ENCODE measurements at regions not wholly inside any gene's neighbourhood (a gene's known extent, or its start where the extent isn't known, plus 50 kb on each side); places are given as distances from the start of the nearest gene placed in this dataset.

DNA sequence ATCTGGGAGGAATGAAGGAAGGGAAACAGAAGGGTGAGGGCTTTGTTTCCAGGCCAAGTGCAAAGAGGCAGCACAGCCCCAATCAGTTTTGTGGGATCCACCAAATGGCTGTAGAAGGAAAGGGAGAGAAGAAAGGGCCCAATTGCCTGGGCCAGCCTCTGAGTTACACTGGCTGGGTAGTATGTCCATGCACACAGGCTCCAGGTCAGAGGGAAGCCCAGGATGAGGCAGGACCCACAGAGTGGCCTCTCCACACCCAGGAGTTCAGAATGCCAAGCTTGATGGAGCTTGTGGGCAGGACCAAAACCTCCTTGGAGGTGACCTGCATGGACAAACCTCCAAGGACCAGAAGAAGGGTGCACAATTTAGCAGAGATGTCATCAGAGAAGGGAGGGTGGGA, 178.2 kb upstream of the TSHZ3 start:
- H3K27ac ChIP-seq = no peak overlapping the region
- no peak for TF ChIP-seq ZFX (IDR thresholded peaks at IDR 0.05; ENCODE audit: borderline replicate concordance)
- TF ChIP-seq, protein P1, sequence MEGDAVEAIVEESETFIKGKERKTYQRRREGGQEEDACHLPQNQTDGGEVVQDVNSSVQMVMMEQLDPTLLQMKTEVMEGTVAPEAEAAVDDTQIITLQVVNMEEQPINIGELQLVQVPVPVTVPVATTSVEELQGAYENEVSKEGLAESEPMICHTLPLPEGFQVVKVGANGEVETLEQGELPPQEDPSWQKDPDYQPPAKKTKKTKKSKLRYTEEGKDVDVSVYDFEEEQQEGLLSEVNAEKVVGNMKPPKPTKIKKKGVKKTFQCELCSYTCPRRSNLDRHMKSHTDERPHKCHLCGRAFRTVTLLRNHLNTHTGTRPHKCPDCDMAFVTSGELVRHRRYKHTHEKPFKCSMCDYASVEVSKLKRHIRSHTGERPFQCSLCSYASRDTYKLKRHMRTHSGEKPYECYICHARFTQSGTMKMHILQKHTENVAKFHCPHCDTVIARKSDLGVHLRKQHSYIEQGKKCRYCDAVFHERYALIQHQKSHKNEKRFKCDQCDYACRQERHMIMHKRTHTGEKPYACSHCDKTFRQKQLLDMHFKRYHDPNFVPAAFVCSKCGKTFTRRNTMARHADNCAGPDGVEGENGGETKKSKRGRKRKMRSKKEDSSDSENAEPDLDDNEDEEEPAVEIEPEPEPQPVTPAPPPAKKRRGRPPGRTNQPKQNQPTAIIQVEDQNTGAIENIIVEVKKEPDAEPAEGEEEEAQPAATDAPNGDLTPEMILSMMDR (IDR thresholded peaks at IDR 0.05) = no peak

DNA sequence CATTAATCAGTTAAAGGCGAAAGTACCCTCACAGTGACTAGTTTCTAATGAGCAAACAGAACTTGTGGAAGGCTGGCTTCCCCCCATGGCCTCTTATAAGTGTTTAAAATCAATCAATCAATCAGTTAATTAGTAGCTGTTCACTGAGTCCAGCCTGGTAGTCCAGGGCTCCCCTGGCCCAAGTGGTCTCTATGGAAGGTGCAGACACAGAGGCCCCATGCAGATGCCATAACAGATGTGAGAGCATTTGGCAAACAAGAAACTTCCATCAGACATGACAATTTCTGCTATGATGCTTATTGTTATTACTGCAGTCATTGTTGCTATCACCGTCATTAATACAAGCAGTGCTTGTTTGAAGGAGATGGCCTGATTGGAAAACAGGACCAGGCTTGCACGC, 179.0 kb upstream of the TSHZ3 start:
- no peak overlapping the region for H3K27ac ChIP-seq
- no peak for TF ChIP-seq ZFX (IDR thresholded peaks at IDR 0.05; ENCODE audit: borderline replicate concordance)
- TF ChIP-seq, protein P1 (IDR thresholded peaks at IDR 0.05) = no peak

DNA sequence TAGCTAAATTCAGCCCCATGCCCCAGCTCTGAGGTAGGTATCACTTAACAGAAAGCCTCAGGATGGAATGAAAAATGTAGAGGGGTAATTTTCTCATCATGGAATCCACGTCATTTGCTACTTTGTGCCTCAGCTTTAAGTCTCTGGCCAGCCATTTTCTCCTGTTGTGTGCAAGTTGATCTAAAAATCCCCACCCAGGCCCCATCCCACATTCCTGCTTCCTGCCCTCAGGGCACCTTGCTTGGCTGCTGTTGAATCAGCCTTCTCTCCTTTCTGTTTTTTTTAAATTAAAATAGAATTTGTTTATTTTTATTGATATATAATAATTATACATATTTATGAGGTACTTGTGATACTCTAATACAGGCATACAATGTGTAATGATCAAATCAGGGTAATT, 179.9 kb upstream of the TSHZ3 start:
- TF ChIP-seq, protein P1 (IDR thresholded peaks at IDR 0.05) = no peak
- TF ChIP-seq ZFX (IDR thresholded peaks at IDR 0.05; ENCODE audit: borderline replicate concordance) = no peak
- no peak overlapping the region for H3K27ac ChIP-seq

DNA sequence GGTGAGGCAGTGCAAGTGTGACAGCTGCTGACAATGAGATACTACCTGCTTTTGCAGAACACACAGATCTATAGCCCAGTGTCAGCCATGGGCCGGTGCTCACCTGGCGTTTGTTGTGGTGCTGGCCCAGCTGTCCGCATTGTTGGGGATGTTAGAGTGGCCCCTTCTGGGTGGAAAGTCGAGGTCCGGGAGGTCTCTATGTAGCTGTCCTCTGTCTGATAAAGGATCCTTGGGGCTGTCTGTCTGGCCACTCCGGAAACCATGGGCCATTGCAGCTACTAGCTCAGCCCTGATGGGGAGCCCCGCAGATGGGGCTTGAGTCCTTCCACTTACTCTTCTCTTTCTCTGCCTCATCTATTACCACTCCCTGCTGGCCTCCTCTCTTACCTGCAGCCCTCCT, 181.5 kb upstream of the TSHZ3 start:
- H3K27ac ChIP-seq = no peak overlapping the region
- no peak for TF ChIP-seq ZFX (IDR thresholded peaks at IDR 0.05; ENCODE audit: borderline replicate concordance)
- TF ChIP-seq, protein P1 (IDR thresholded peaks at IDR 0.05) = no peak

DNA sequence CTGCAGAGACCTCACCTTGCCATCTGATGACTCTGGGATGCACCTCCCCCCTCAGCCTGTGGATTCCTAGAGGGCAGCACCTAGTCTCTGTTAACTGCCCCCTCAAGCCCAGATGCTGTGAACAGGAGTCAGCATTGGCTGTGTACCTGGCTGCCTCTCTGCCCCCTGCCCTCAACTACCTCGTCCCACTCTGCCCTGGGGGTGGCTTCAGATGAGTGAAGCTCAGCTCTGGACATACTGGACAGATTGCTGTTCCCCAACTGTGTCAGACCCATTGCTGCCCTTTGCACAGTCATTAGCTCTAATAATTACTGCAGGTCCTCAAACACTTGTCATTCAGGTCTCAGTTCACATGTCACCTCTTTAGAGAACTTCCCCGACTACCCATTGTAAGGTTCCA, 182.1 kb upstream of the TSHZ3 start:
- H3K27ac ChIP-seq = no peak overlapping the region
- no peak for TF ChIP-seq ZFX (IDR thresholded peaks at IDR 0.05; ENCODE audit: borderline replicate concordance)
- TF ChIP-seq, protein P1 (IDR thresholded peaks at IDR 0.05) = no peak

DNA sequence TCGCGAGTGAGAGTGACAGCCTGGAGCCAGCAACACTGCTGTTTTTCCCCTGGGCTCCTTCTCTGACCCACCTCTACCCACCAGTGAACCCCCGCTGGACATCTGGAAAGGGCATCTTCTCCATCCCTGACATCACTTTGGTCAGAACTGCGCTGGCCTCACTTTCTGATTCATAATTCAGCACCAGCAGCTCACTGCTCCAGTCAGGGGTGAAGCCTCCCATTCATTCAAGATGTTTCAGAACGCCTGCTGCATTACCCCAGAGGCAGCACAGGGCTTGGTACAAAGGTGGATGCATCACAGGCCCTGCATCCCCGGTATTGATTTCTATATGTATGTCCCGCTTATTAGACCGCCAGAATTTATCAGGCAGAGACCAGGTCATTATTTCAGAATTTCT, 182.8 kb upstream of the TSHZ3 start:
- TF ChIP-seq ZFX (IDR thresholded peaks at IDR 0.05; ENCODE audit: borderline replicate concordance) = no peak
- TF ChIP-seq, protein P1 (IDR thresholded peaks at IDR 0.05) = no peak

DNA sequence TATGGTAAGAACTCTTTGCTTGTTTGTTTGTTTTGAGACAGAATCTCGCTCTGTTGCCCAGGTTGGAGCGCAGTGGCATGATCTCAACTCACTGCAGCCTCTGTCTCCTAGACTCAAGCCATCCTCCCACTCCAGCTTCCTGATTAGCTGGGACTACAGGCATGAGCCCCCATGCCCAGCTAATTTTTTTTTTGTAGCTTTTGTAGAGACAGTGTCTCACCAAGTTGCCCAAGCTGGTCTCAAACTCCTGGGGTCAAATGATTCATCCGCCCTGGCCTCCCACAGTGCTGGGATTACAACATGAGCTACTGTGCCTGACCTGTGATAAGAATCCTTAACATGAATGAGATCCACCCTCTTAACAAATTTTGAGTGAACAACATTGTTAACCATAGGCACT, 183.9 kb upstream of the TSHZ3 start:
- H3K27ac ChIP-seq = no peak overlapping the region
- no peak for TF ChIP-seq ZFX (IDR thresholded peaks at IDR 0.05; ENCODE audit: borderline replicate concordance)
- TF ChIP-seq, protein P1 (IDR thresholded peaks at IDR 0.05) = no peak

More for the DNA sequence above, 182.8 kb upstream of the TSHZ3 start:
- H3K27ac ChIP-seq = no peak overlapping the region
